Heart left ventricle (tissue), 16 donors: ENCODE measurements at regions not wholly inside any gene's neighbourhood (a gene's known extent, or its start where the extent isn't known, plus 50 kb on each side); places are given as distances from the start of the nearest gene placed in this dataset.

Source experiments
- ATAC-seq, 4 donors: fragments of 200-7000 bp; cut with Tn5 transposase; one replicate each; pipeline ENCODE4 v1.9.1; 2020 to 2022; ENCODE audit warnings: moderate library complexity in 4 of 4, mild to moderate bottlenecking in 3 of 4, moderate number of reproducible peaks in 1 of 4
- DNase-seq, 5 donors: peaks; one replicate each; pipeline ENCODE4 v3.0.0-alpha.2; 2020
- H3K27ac ChIP-seq, 12 donors: fragments of 200-600 bp; sonication (generic) in 4 of 12; one replicate each; pipeline versions ENCODE4 v1.5.0 to v1.8.0; 2016 to 2022; ENCODE audit warnings: mild to moderate bottlenecking in 2 of 12
- H3K27me3 ChIP-seq, 9 donors: fragments of 200-600 bp; sonication (generic) in 2 of 9; one replicate each; pipeline versions ENCODE4 v1.5.1 to v1.8.0; 2016 to 2022; ENCODE audit warnings: mild to moderate bottlenecking in 3 of 9
- H3K36me3 ChIP-seq, 9 donors: fragments of 200-600 bp; sonication (generic) in 2 of 9; one replicate each; pipeline versions ENCODE4 v1.5.0 to v1.8.0; 2018 to 2022; ENCODE audit warnings: mild to moderate bottlenecking in 2 of 9
- H3K4me1 ChIP-seq, 12 donors: fragments of 200-600 bp; sonication (generic) in 4 of 12; one replicate each; pipeline versions ENCODE4 v1.5.0 to v1.8.0; 2016 to 2022; ENCODE audit warnings: mild to moderate bottlenecking in 3 of 12
- H3K4me3 ChIP-seq, 12 donors: fragments of 200-600 bp; sonication (generic) in 4 of 12; one replicate each; pipeline versions ENCODE4 v1.5.0 to v1.8.0; 2017 to 2022; ENCODE audit warnings: mild to moderate bottlenecking in 9 of 12, moderate library complexity in 4 of 12
- H3K9me3 ChIP-seq, 12 donors: fragments of 200-600 bp; sonication (generic) in 4 of 12; one replicate each; pipeline versions ENCODE4 v1.5.0 to v1.8.0; 2016 to 2022; ENCODE audit warnings: mild to moderate bottlenecking in 1 of 12
- POLR2A ChIP-seq, 2 donors: fragments of 450-650 bp; IDR thresholded peaks; one replicate each; pipeline ENCODE4 v1.6.1; 2017; ENCODE audit warnings: antibody characterized with exemption in 2 of 2, mild to moderate bottlenecking in 2 of 2, moderate library complexity in 2 of 2
- WGBS, 4 donors: extraction: QIAGEN DNeasy Blood & Tissue Kit in 2 of 4; methylation state at CpG; one replicate each; pipeline versions ENCODE4 v1.1.5 to v1.1.7; 2013 to 2018; 5-methylcytosine and 5-hydroxymethylcytosine counted together
- intact Hi-C, 10 donors: fragments of 100-400 bp; cut with DNase I; formaldehyde crosslinking; loops; one replicate each; pipeline versions ENCODE4 v1.11.1 to v1.14.2; 2022
- TF ChIP-seq, protein P1 (sequence below), 12 donors: fragments of 200-600 bp; sonication (generic) in 4 of 12; IDR thresholded peaks; one replicate each; pipeline versions ENCODE4 v1.5.0 to v1.8.0; 2018 to 2022; ENCODE audit warnings: antibody characterized with exemption in 12 of 12, mild to moderate bottlenecking in 5 of 12
- donor health status: ischemic (EF 13 %, LVEDD 7.1; RV severe dilation, severe dysfunction).
- donor health status: healthy with polysubstance abuse.
- donor health status: DM: no; HTN: yes; CAD: no.
- donor health status: DM: no; HTN: no; CAD: no.
- donor health status: ischemic (EF 25% LVEDD 6.9; RV normal size, moderate dysfunction).
- donor health status: ischemic (EF 25% LVEDD 5.7; RV mildly dilated, moderate dysfunction).
- donor health status: healthy.
- donor health status: DM: yes; HTN: yes; CAD: no.
- donor health status: ischemic (EF 35%, LVEDD 5.7; RV mildly dilated, moderate dysfunction).
- donor health status: nonischemic (EF 11% LVEDD 7.7; RV severe dilation, severe dysfunction).
- donor health status: DM: yes; HTN: yes; CAD: no.
- donor health status: PGD.
- donor health status: ischemic (EF 29% LVEDD 5.4; RV normal size, mild dysfunction).
- donor health status: nonischemic (EF 23%, LVEDD 6.1; RV moderate dilation, normal function).

GRCh38 chr15:31171731-31172130 is 70.2 kb upstream of the TRPM1 start:
- no peak overlapping the region for H3K27ac ChIP-seq
- no peaks in the 10 kb centered on the region for H3K9me3 ChIP-seq
- no peak for DNase-seq
- TF ChIP-seq, protein P1, sequence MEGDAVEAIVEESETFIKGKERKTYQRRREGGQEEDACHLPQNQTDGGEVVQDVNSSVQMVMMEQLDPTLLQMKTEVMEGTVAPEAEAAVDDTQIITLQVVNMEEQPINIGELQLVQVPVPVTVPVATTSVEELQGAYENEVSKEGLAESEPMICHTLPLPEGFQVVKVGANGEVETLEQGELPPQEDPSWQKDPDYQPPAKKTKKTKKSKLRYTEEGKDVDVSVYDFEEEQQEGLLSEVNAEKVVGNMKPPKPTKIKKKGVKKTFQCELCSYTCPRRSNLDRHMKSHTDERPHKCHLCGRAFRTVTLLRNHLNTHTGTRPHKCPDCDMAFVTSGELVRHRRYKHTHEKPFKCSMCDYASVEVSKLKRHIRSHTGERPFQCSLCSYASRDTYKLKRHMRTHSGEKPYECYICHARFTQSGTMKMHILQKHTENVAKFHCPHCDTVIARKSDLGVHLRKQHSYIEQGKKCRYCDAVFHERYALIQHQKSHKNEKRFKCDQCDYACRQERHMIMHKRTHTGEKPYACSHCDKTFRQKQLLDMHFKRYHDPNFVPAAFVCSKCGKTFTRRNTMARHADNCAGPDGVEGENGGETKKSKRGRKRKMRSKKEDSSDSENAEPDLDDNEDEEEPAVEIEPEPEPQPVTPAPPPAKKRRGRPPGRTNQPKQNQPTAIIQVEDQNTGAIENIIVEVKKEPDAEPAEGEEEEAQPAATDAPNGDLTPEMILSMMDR (IDR thresholded peaks at IDR 0.05): no peak
- no peak for TF ChIP-seq POLR2A (IDR thresholded peaks at IDR 0.05)
- 90 to 91% (median 90%) methylated on average over 8 of the region's 8 CpGs for WGBS, 4 donors
- H3K36me3 ChIP-seq: no peaks in the 10 kb centered on the region
- ATAC-seq: no peak
- H3K4me1 ChIP-seq: no peaks in the 10 kb centered on the region
- no peak overlapping the region for H3K4me3 ChIP-seq
- H3K27me3 ChIP-seq: no peaks in the 10 kb centered on the region
- intact Hi-C loops: no loop called here

GRCh38 chr15:31172606-31173005 is 71.1 kb upstream of the TRPM1 start:
- H3K4me1 ChIP-seq: no peaks in the 10 kb centered on the region
- 70 to 94% (median 93%) methylated on average over 1 to 6 of the region's 6 CpGs for WGBS, 4 donors
- ATAC-seq (no peak), DNase-seq (no peak)
- H3K27ac ChIP-seq: no peak overlapping the region
- H3K4me3 ChIP-seq: no peak overlapping the region
- no peaks in the 10 kb centered on the region for H3K27me3 ChIP-seq
- H3K36me3 ChIP-seq: no peaks in the 10 kb centered on the region
- TF ChIP-seq, protein P1 (IDR thresholded peaks at IDR 0.05): no peak
- TF ChIP-seq POLR2A (IDR thresholded peaks at IDR 0.05): no peak
- no peaks in the 10 kb centered on the region for H3K9me3 ChIP-seq
- intact Hi-C loops: no loop called here

DNA sequence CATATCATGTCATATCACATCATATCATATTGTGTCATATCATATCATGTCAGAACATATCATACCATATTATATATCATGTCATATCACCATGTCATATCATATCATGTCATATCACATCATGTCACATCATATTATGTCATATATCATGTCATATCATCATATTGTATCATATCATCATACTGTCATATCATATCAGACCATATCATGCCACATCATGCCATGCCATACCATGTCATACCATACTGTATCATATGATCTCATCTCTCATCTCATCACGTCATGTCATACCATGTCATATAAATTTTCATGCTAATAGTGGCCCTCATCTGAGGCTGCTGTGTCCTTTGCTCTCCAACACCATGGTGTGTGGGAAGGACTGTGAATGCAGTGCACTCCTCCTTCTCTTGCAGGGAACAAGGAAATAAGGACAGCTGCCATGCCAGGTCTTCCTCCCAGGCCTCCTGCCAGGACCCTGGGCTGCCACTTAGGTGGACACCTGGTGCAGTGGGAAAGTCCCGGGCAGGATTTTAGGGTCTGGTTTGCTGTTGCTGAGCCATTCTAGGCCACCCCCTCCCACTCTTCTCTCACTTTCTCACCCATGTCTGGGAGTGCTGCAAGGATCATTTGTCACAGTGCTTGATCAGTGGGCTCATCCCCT is 72.4 kb upstream of the TRPM1 start:
- DNase-seq (no peak), ATAC-seq (no peak)
- no peak overlapping the region for H3K27ac ChIP-seq
- no peaks in the 10 kb centered on the region for H3K9me3 ChIP-seq
- H3K4me3 ChIP-seq: no peak overlapping the region
- H3K4me1 ChIP-seq: no peaks in the 10 kb centered on the region
- WGBS, 4 donors: 87 to 93% (median 90%) methylated on average over 2 of the region's 2 CpGs
- no peak for TF ChIP-seq POLR2A (IDR thresholded peaks at IDR 0.05)
- TF ChIP-seq, protein P1 (IDR thresholded peaks at IDR 0.05): no peak
- no peaks in the 10 kb centered on the region for H3K36me3 ChIP-seq
- intact Hi-C loops: no loop called here
- no peaks in the 10 kb centered on the region for H3K27me3 ChIP-seq

- no peak overlapping the region for H3K4me3 ChIP-seq
- DNase-seq: no peak
- WGBS, 4 donors: 85 to 95% (median 89%) methylated on average over 9 of the region's 9 CpGs
- peaks cover 0 to 12% (median 6%) of the 10 kb centered on the region in 12 donors for H3K9me3 ChIP-seq
- no peak overlapping the region for H3K27ac ChIP-seq
- H3K4me1 ChIP-seq: no peaks in the 10 kb centered on the region
- no peaks in the 10 kb centered on the region for H3K27me3 ChIP-seq
- TF ChIP-seq POLR2A (IDR thresholded peaks at IDR 0.05): no peak
- TF ChIP-seq, protein P1 (IDR thresholded peaks at IDR 0.05): no peak
- no peaks in the 10 kb centered on the region for H3K36me3 ChIP-seq
- no peak for ATAC-seq
- intact Hi-C loops: no loop called here
Observed at GRCh38 chr15:31175484-31175883, 74.0 kb upstream of the TRPM1 start.
